ENCODE measurements at regions not wholly inside any gene's neighbourhood (a gene's known extent, or its start where the extent isn't known, plus 50 kb on each side); places are given as distances from the start of the nearest gene placed in this dataset.

DNA sequence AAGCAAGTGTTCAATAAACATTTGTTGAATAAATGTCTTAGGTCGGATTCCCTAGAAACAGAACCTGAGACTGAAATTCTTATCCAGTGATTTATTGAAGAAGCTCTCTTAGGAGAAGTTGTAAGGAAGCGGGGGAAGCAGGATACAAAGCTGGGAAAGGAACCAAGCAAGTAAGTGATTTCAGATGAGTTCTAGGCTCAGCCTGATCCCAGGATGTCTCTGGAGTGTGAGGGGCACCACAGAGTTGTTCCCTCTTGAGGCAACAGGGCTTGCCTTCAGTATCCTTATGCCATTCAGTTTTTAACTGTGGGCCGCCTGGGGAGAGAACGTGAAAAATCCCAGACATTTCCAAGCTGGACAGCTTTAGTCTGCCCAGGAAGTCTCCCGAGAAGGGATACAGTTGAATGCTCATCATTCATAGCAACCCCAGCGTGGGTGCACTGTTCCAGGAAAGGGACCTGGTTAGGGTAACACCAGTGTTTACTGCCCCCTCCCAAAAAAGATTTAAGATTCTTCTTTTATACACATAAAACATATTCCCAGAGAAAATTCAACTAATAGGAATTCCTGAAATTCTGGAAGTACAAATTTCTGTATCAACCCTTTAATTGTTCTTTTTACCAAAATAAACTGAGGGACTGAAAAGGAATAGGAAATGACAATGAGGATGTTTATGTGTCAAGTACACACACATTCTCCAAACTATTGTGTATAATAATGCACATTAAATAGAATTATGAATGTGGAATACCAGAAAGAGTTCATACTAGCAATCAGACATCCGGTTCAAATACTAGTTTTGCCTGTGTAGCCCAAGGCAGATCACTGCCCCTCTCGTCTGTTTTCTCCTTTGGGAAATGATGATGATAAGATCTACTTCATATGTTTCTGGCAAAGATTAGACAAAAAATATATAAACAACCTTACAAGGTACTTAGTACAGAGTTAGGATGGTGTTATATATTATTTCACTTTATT is 592.1 kb upstream of the CDH2 start:
- no peak overlapping the region for H3K27ac ChIP-seq
- TF ChIP-seq CTCF (IDR thresholded peaks at IDR 0.05) = no peak
- no peak for TF ChIP-seq ZFX (IDR thresholded peaks at IDR 0.05; ENCODE audit: borderline replicate concordance)

DNA sequence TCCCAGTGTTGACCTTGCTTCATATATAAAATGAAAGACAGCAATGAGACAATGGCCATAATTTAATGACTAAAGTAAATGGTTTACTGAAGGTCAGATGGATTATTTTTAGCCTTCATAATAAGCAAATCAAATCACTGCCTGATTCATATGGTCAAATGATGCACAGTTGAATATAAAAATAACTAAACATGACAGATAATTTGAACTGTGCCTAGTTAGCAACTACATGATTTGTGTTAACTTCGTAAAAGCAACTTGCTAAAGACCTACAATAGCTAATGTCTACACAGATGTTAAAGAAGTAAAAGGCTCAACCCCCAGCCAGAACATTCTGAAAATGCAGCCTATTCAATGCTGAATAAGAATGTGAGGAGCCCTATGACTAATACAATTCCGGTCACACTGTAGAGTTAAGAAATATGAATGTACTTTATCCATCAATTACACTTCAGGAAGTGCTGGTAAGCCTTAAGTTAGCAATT is 590.8 kb upstream of the CDH2 start:
- TF ChIP-seq CTCF (IDR thresholded peaks at IDR 0.05) (no peak), ZFX (IDR thresholded peaks at IDR 0.05; ENCODE audit: borderline replicate concordance) (no peak)
- no peak overlapping the region for H3K27ac ChIP-seq

GRCh38 chr18:28767201-28767600 is 590.3 kb upstream of the CDH2 start:
- TF ChIP-seq CTCF (IDR thresholded peaks at IDR 0.05) (no peak), ZFX (IDR thresholded peaks at IDR 0.05; ENCODE audit: borderline replicate concordance) (no peak)
- no peak overlapping the region for H3K27ac ChIP-seq

GRCh38 chr18:28766721-28767120 is 589.8 kb upstream of the CDH2 start:
- TF ChIP-seq CTCF (IDR thresholded peaks at IDR 0.05) (no peak), ZFX (IDR thresholded peaks at IDR 0.05; ENCODE audit: borderline replicate concordance) (no peak)

DNA sequence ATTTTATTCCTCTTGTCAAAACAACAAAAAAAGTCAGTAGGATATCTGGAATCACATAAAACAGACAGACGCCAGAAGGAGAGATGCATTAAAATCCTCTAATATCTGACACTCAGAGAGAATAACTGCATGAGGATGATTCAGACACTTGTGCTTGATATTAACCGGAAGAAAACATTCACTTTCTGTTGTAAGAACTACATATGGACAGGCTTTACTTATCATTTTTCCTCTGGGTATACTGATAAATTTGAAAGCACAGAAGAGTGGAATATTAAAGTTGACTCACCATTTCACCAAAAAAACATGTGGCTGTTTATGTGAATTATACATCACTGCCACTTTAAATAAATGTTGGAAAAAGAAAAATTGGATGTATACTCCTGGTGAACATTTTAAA is 589.1 kb upstream of the CDH2 start:
- no peak for TF ChIP-seq CTCF (IDR thresholded peaks at IDR 0.05)
- TF ChIP-seq ZFX (IDR thresholded peaks at IDR 0.05; ENCODE audit: borderline replicate concordance) = no peak
- no peak overlapping the region for H3K27ac ChIP-seq

More at GRCh38 chr18:28766721-28767120, 589.8 kb upstream of the CDH2 start:
- no peak overlapping the region for H3K27ac ChIP-seq

DNA sequence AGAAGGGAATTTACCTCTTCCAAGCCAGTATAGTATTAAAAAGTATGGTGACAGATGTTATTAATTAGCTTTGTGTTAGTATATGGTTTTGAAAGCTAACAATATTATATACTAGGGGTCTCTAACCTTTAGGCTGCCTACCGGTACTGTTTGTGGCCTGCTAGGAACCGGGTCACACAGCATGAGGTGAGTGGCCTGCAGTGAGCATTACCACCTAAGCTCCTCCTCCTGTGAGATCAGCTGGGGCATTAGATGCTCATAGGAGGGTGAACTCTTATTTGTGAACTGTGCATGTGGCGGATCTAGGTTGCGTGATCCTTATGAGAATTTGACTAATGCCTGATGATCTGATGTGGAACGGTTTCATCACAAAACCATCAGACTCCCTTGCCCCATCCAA is 583.4 kb upstream of the CDH2 start:
- TF ChIP-seq CTCF (IDR thresholded peaks at IDR 0.05) (no peak), ZFX (IDR thresholded peaks at IDR 0.05; ENCODE audit: borderline replicate concordance) (no peak)
- H3K27ac ChIP-seq = no peak overlapping the region

GRCh38 chr18:28757466-28758008 is 580.6 kb upstream of the CDH2 start:
- no peak for TF ChIP-seq CTCF (IDR thresholded peaks at IDR 0.05)
- TF ChIP-seq ZFX (IDR thresholded peaks at IDR 0.05; ENCODE audit: borderline replicate concordance) = no peak
- H3K27ac ChIP-seq = no peak overlapping the region
